Right atrium auricular region (tissue), 2 donors: ENCODE measurements at regions not wholly inside any gene's neighbourhood (a gene's known extent, or its start where the extent isn't known, plus 50 kb on each side); places are given as distances from the start of the nearest gene placed in this dataset.

Source experiments
- DNase-seq: peaks from one replicate; pipeline ENCODE4 v3.0.0-alpha.2; 2019; ENCODE audit warnings: low spot score
- H3K27ac ChIP-seq, 2 donors: fragments of 200-600 bp; sonication (generic); 1 replicate in 1 of 2; 2 replicates in 1 of 2; pipeline ENCODE4 v1.5.1; 2016 to 2019
- H3K27me3 ChIP-seq, 2 donors: fragments of 200-600 bp; sonication (generic); one replicate each; pipeline versions ENCODE4 v1.5.1 to v1.6.0; 2017 to 2019
- H3K36me3 ChIP-seq: fragments of 200-600 bp; sonication (generic); one replicate; pipeline ENCODE4 v1.5.1; 2016
- H3K4me1 ChIP-seq, 2 donors: fragments of 200-600 bp; sonication (generic); one replicate each; pipeline versions ENCODE4 v1.5.1 to v1.6.0; 2017 to 2019
- H3K4me3 ChIP-seq, 2 donors: fragments of 200-600 bp; sonication (generic); 1 replicate in 1 of 2; 2 replicates in 1 of 2; pipeline ENCODE4 v1.5.1; 2017 to 2019; ENCODE audit warnings: mild to moderate bottlenecking in 1 of 2, moderate library complexity in 1 of 2
- H3K9me3 ChIP-seq, 2 donors: fragments of 200-600 bp; sonication (generic); one replicate each; pipeline ENCODE4 v1.5.1; 2019
- TF ChIP-seq, protein P1 (sequence below), 2 donors: fragments of 200-600 bp; sonication (generic); IDR thresholded peaks; one replicate each; pipeline ENCODE4 v1.5.1; 2019; ENCODE audit warnings: antibody characterized with exemption in 2 of 2

- no peaks in the 10 kb centered on the region for H3K9me3 ChIP-seq
- H3K4me3 ChIP-seq: no peak overlapping the region
- TF ChIP-seq, protein P1, sequence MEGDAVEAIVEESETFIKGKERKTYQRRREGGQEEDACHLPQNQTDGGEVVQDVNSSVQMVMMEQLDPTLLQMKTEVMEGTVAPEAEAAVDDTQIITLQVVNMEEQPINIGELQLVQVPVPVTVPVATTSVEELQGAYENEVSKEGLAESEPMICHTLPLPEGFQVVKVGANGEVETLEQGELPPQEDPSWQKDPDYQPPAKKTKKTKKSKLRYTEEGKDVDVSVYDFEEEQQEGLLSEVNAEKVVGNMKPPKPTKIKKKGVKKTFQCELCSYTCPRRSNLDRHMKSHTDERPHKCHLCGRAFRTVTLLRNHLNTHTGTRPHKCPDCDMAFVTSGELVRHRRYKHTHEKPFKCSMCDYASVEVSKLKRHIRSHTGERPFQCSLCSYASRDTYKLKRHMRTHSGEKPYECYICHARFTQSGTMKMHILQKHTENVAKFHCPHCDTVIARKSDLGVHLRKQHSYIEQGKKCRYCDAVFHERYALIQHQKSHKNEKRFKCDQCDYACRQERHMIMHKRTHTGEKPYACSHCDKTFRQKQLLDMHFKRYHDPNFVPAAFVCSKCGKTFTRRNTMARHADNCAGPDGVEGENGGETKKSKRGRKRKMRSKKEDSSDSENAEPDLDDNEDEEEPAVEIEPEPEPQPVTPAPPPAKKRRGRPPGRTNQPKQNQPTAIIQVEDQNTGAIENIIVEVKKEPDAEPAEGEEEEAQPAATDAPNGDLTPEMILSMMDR (IDR thresholded peaks at IDR 0.05): no peak
- DNase-seq: no peak
- H3K27me3 ChIP-seq: no peaks in the 10 kb centered on the region
- peaks cover 0 to 34% of the 10 kb centered on the region in 2 donors for H3K4me1 ChIP-seq
- H3K36me3 ChIP-seq: no peaks in the 10 kb centered on the region
- H3K27ac ChIP-seq: peak overlapping the region; percentile 7 to 27
Observed at GRCh38 chr18:22337306-22337705, 80.4 kb downstream of the CTAGE1 start.

- no peak for DNase-seq
- peak overlapping the region in 1 of 2 donors; percentile 39 for H3K27ac ChIP-seq
- TF ChIP-seq, protein P1 (IDR thresholded peaks at IDR 0.05): no peak
Observed at GRCh38 chr18:22336406-22336805, 81.3 kb downstream of the CTAGE1 start.

DNA sequence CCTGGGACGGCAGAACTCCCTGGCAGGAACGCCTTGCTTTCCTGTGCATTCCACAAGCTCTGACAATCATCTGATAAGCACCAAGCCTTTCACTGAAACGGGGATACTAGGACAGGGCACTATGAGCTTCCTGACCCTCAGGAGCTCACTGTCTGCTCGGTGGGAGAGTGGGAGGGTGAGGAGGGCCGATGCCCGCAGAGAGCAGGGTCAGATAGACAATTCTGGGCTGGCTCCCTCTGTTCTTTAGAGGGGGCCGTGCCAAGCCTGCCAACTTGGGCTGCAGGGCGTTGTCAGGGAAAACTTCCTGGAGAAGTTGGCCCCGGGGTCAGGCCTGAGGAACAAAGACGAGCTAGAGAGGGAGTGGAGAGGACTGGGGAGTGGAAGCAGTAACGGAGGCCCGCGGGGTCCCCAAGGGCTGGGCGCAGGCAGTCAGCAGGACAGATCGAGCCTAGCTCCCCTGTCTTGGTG is 82.0 kb downstream of the CTAGE1 start:
- Histone ChIP-seq H3K27ac (peak overlapping the region; percentile 39 to 49), H3K36me3 (no peaks in the 10 kb centered on the region), H3K4me3 (peak overlapping the region in 1 of 2 donors; percentile 11), H3K9me3 (no peaks in the 10 kb centered on the region), H3K27me3 (no peaks in the 10 kb centered on the region), H3K4me1 (peaks cover 0 to 33% of the 10 kb centered on the region in 2 donors)
- no peak for DNase-seq
- TF ChIP-seq, protein P1 (IDR thresholded peaks at IDR 0.05): no peak

More at GRCh38 chr18:22336406-22336805, 81.3 kb downstream of the CTAGE1 start:
- Histone ChIP-seq H3K36me3 (no peaks in the 10 kb centered on the region), H3K27me3 (no peaks in the 10 kb centered on the region), H3K4me3 (no peak overlapping the region), H3K4me1 (peaks cover 0 to 34% of the 10 kb centered on the region in 2 donors), H3K9me3 (no peaks in the 10 kb centered on the region)

DNA sequence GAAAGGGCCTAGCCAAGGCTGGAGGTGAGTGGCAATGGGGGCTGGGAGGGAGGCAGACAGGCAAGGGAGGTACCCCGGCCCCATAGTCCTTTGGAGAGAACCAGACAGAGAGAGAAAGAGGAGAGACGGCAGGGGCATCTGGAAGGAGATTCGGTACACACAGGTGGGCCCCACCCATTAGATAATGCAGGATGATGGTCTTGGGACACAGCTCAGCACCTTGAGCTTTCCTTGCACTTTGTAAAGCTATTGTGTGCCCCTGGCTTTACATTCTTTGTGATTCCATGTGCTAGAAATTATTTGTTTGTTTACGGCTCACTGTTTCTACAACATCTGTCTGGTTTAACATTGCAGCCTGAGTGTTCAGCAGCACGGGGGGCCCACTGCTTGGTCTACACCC is 83.1 kb downstream of the CTAGE1 start:
- Histone ChIP-seq H3K4me1 (peaks cover 0 to 25% of the 10 kb centered on the region in 2 donors), H3K4me3 (no peak overlapping the region), H3K27ac (no peak overlapping the region), H3K27me3 (no peaks in the 10 kb centered on the region), H3K9me3 (no peaks in the 10 kb centered on the region), H3K36me3 (no peaks in the 10 kb centered on the region)
- TF ChIP-seq, protein P1 (IDR thresholded peaks at IDR 0.05): no peak
- DNase-seq: no peak

DNA sequence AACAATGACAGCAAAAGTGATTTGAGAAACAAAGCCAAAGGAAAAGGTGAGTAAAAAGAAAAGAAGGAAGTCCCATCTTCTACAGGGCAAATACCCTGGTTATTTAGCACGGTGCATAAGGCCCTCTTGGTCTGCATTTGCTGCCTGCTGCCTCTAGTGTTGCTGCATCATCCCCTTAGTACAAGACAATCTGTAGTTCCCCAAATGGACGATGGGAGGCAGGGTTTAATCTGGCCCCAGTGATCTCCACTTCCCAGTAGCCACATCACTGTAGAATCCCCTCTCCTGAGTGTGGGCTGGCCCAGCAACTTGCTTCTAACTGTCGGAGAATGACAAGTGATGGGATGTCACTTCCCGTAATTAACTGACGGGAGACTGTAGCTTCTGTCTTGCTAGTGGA is 85.1 kb downstream of the CTAGE1 start:
- no peaks in the 10 kb centered on the region for H3K36me3 ChIP-seq
- DNase-seq: no peak
- no peak overlapping the region for H3K27ac ChIP-seq
- no peak overlapping the region for H3K4me3 ChIP-seq
- peaks cover 0 to 18% of the 10 kb centered on the region in 2 donors for H3K4me1 ChIP-seq
- TF ChIP-seq, protein P1 (IDR thresholded peaks at IDR 0.05): no peak
- H3K9me3 ChIP-seq: no peaks in the 10 kb centered on the region
- no peaks in the 10 kb centered on the region for H3K27me3 ChIP-seq

GRCh38 chr18:22330508-22330907 is 87.2 kb downstream of the CTAGE1 start:
- Histone ChIP-seq H3K9me3 (no peaks in the 10 kb centered on the region), H3K4me1 (peaks cover 0 to 4% of the 10 kb centered on the region in 2 donors), H3K27ac (no peak overlapping the region), H3K27me3 (no peaks in the 10 kb centered on the region), H3K36me3 (no peaks in the 10 kb centered on the region), H3K4me3 (no peak overlapping the region)
- no peak for DNase-seq
- TF ChIP-seq, protein P1 (IDR thresholded peaks at IDR 0.05): no peak
